ENCODE measurements at regions not wholly inside any gene's neighbourhood (a gene's known extent, or its start where the extent isn't known, plus 50 kb on each side); places are given as distances from the start of the nearest gene placed in this dataset.
"Not testable (repeated sequence)": the region's sequence is repeated elsewhere in the genome, so short reads cannot be mapped to it uniquely, and the experiment has no call there.

GRCh38 chr22:22946131-22946530 lies 58.5 kb downstream of the IGLL5 start:
- no peak for DNase-seq (ENCODE audit: low read depth)

GRCh38 chr22:22948651-22949571 lies 61.3 kb downstream of the IGLL5 start:
- DNase-seq (ENCODE audit: low read depth) = no peak

- DNase-seq (ENCODE audit: low read depth) = no peak
These were observed 62.3 kb downstream of the IGLL5 start for GRCh38 chr22:22949953-22950352.

GRCh38 chr22:22951035-22951434 lies 63.4 kb downstream of the IGLL5 start:
- DNase-seq (ENCODE audit: low read depth) = no peak

GRCh38 chr22:22952531-22953280 lies 65.1 kb downstream of the IGLL5 start:
- DNase-seq (ENCODE audit: low read depth) = no peak

- no peak for DNase-seq (ENCODE audit: low read depth)
These were observed 66.2 kb downstream of the IGLL5 start for GRCh38 chr22:22953791-22954190.

- DNase-seq (ENCODE audit: low read depth) = no peak
These were observed 67.0 kb downstream of the IGLL5 start for GRCh38 chr22:22954656-22955055.

- no peak for DNase-seq (ENCODE audit: low read depth)
These were observed 67.7 kb downstream of the IGLL5 start for GRCh38 chr22:22955276-22955798.

- peak; percentile 41 for DNase-seq (ENCODE audit: low read depth)
These were observed 68.4 kb downstream of the IGLL5 start for GRCh38 chr22:22955866-22956535.

GRCh38 chr22:22957090-22957489 lies 69.5 kb downstream of the IGLL5 start:
- no peak for DNase-seq (ENCODE audit: low read depth)

- DNase-seq (ENCODE audit: low read depth) = no peak
These were observed 71.0 kb downstream of the IGLL5 start for GRCh38 chr22:22958621-22959020.

- peak; percentile 36 for DNase-seq (ENCODE audit: low read depth)
These were observed 71.7 kb downstream of the IGLL5 start for GRCh38 chr22:22959147-22959827.

- no peak for DNase-seq (ENCODE audit: low read depth)
These were observed 72.7 kb downstream of the IGLL5 start for GRCh38 chr22:22960307-22960706.

- DNase-seq (ENCODE audit: low read depth) = no peak
These were observed 74.0 kb downstream of the IGLL5 start for GRCh38 chr22:22961574-22961973.

GRCh38 chr22:22968366-22968765 lies 80.8 kb downstream of the IGLL5 start:
- no peak for DNase-seq (ENCODE audit: low read depth)

GRCh38 chr22:22972605-22973004 lies 85.0 kb downstream of the IGLL5 start:
- DNase-seq (ENCODE audit: low read depth) = not testable (repeated sequence)

GRCh38 chr22:22973336-22973735 lies 85.7 kb downstream of the IGLL5 start:
- no peak for DNase-seq (ENCODE audit: low read depth)

- DNase-seq (ENCODE audit: low read depth) = no peak
These were observed 86.5 kb downstream of the IGLL5 start for GRCh38 chr22:22974156-22974555.

GRCh38 chr22:22974795-22975580 lies 87.4 kb downstream of the IGLL5 start:
- no peak for DNase-seq (ENCODE audit: low read depth)

GRCh38 chr22:22976033-22976922 lies 88.7 kb downstream of the IGLL5 start:
- DNase-seq (ENCODE audit: low read depth) = no peak
